ENCODE measurements at regions not wholly inside any gene's neighbourhood (a gene's known extent, or its start where the extent isn't known, plus 50 kb on each side); places are given as distances from the start of the nearest gene placed in this dataset.
"Not testable (repeated sequence)": the region's sequence is repeated elsewhere in the genome, so short reads cannot be mapped to it uniquely, and the experiment has no call there.

DNA sequence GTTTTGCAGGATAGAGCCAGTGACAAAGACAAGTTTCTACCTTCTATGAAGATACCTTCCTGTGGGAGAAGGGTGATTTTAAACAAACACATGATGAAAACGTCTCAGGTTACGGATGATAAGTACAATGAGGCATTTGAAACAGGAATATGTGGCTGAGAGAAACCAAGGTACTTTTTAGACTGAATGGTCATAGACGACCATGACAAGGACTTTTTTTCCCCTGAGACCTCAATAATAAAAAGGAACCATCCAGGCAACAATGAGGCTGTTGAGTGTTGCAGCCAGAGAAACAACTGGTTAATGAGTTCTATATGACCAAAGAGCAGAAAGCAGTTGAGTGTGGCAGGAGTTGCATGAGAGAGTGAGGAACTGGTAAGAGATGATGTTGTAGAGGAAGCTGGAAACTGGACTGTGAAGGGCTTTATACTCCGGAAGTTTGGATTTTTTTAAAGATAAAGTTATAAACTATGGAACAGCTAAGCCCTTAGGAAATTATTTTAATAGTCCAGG is 306.1 kb upstream of the CYRIA start:
- DNase-seq (ENCODE audit: low spot score), result no peak
- no peak for TF ChIP-seq CTCF (IDR thresholded peaks at IDR 0.05; ENCODE audit: extremely low read depth, missing control alignments)

- not testable (repeated sequence) for DNase-seq (ENCODE audit: low spot score)
These were observed 305.3 kb upstream of the CYRIA start for GRCh38 chr2:16970948-16971347.

DNA sequence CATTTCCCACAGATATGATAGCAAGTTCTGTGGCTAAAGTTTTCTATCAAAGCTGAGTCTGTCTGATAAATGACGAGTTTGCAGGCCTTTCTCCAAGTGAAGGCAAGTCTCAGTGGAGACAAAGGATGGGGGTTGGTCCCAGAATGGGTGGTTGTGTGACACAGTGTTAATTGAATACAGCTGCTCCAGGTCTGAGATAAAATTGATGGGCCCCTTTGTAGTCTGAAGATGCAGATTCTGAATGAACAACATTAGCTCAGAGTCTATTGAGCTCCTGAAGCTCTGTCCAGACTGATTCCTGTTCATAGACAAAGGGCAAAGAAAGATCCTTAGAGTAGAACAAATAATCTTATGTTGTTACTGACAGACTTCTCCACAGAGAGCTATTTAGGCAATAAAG is 296.9 kb upstream of the CYRIA start:
- no peak for TF ChIP-seq CTCF (IDR thresholded peaks at IDR 0.05; ENCODE audit: extremely low read depth, missing control alignments)
- no peak for DNase-seq (ENCODE audit: low spot score)

- TF ChIP-seq CTCF (IDR thresholded peaks at IDR 0.05; ENCODE audit: extremely low read depth, missing control alignments), result no peak
- DNase-seq (ENCODE audit: low spot score), result peak; percentile 8
These were observed 294.9 kb upstream of the CYRIA start for GRCh38 chr2:16960579-16960978.

GRCh38 chr2:16958266-16958665 is 292.6 kb upstream of the CYRIA start:
- DNase-seq (ENCODE audit: low spot score), result no peak
- TF ChIP-seq CTCF (IDR thresholded peaks at IDR 0.05; ENCODE audit: extremely low read depth, missing control alignments), result no peak

- no peak for TF ChIP-seq CTCF (IDR thresholded peaks at IDR 0.05; ENCODE audit: extremely low read depth, missing control alignments)
- DNase-seq (ENCODE audit: low spot score), result no peak
These were observed 287.2 kb upstream of the CYRIA start for GRCh38 chr2:16952805-16953204.

DNA sequence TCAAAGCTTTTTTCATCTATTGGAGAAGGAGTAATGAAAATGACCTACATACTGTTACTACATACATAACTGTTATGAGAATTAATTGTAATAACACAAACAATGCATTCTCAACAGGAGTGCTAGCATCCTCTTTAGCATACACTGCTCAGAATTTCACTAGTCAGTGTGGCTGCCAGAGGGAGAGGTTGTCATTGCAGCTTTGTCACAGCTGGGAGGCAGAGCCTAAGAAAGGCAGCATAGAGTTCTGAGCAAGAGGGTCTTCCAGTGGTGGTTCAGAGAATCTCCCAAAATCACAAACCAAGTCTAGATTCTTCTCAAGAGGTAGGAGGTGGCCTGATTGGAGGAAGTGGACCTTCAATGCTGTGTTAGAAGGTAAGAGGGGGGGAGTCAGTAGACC is 286.7 kb upstream of the CYRIA start:
- no peak for DNase-seq (ENCODE audit: low spot score)
- TF ChIP-seq CTCF (IDR thresholded peaks at IDR 0.05; ENCODE audit: extremely low read depth, missing control alignments), result no peak

- no peak for DNase-seq (ENCODE audit: low spot score)
- no peak for TF ChIP-seq CTCF (IDR thresholded peaks at IDR 0.05; ENCODE audit: extremely low read depth, missing control alignments)
These were observed 284.8 kb upstream of the CYRIA start for GRCh38 chr2:16950436-16950835.

All from GM20000 (cell line).